PC-3 (cell line): ENCODE measurements at regions not wholly inside any gene's neighbourhood (a gene's known extent, or its start where the extent isn't known, plus 50 kb on each side); places are given as distances from the start of the nearest gene placed in this dataset.

Experiments used
- CTCF ChIP-seq: fragments of 300-600 bp; sonication (generic); conservative IDR thresholded peaks from 2 replicates; pipeline ENCODE4 v1.5.1; 2017; ENCODE audit warnings: antibody characterized with exemption, low read depth, mild to moderate bottlenecking, low read length
- EZH2 ChIP-seq: fragments of 300-600 bp; sonication (generic); IDR thresholded peaks from one replicate; pipeline ENCODE4 v1.6.1; 2017; ENCODE audit warnings: antibody characterized with exemption, mild to moderate bottlenecking, low read length; ENCODE audit not compliant: unreplicated experiment

GRCh38 chr22:17303441-17303839 lies 65.8 kb upstream of the CECR2 start:
- TF ChIP-seq CTCF (no peak), EZH2 (no peak)
